ENCODE measurements at regions not wholly inside any gene's neighbourhood (a gene's known extent, or its start where the extent isn't known, plus 50 kb on each side); places are given as distances from the start of the nearest gene placed in this dataset.

GRCh38 chr2:52404046-52404445 lies 1363.6 kb upstream of the CHAC2 start:
- H3K4me3 ChIP-seq (ENCODE audit: control insufficient read depth in 2 of 3, extremely low read depth in 1 of 3, insufficient read depth in 2 of 3, low read depth in 1 of 3, low read length in 3 of 3), result no peak overlapping the region
- no peaks in the 10 kb centered on the region for H3K27me3 ChIP-seq (ENCODE audit: control insufficient read depth, extremely low read depth, insufficient read depth, low read length)
- H4K20me1 ChIP-seq (ENCODE audit: control insufficient read depth, extremely low read depth, insufficient read depth, low read length), result no peaks in the 10 kb centered on the region
- H3K4me1 ChIP-seq (ENCODE audit: control insufficient read depth, extremely low read depth, insufficient read depth, low read length), result no peaks in the 10 kb centered on the region
- H3K4me2 ChIP-seq (ENCODE audit: control insufficient read depth, extremely low read depth, insufficient read depth, low read depth, low read length), result no peak overlapping the region
- H3K9me1 ChIP-seq (ENCODE audit: control insufficient read depth, extremely low read depth, insufficient read depth, low read length), result no peaks in the 10 kb centered on the region
- no peak overlapping the region for H3K9ac ChIP-seq (ENCODE audit: control insufficient read depth, extremely low read depth, insufficient read depth, low read length)
- no peak for DNase-seq (ENCODE audit: low read depth, low spot score)
- H3K36me3 ChIP-seq (ENCODE audit: control insufficient read depth in 2 of 2, extremely low read depth in 1 of 2, insufficient read depth in 2 of 2, low read length in 2 of 2), result no peaks in the 10 kb centered on the region
- TF ChIP-seq EZH2 (IDR thresholded peaks at IDR 0.05; ENCODE audit: low read length), result no peak
- no peak for FAIRE-seq
- H3K27ac ChIP-seq (ENCODE audit: control insufficient read depth, insufficient read depth, low read length), result no peak overlapping the region
- dilution Hi-C loops (cut with MboI; ENCODE audit: extremely low pct_ligation_motif_present, low sequenced_read_pairs), result no loop called here
- no peaks in the 10 kb centered on the region for H3K79me2 ChIP-seq (ENCODE audit: control insufficient read depth, insufficient read depth, low read length)
- no peak overlapping the region for H2AFZ ChIP-seq (ENCODE audit: control insufficient read depth, low read length)
- no peaks in the 10 kb centered on the region for H3K9me3 ChIP-seq (ENCODE audit: control insufficient read depth, low read depth, low read length)

GRCh38 chr2:52402128-52402527 lies 1365.5 kb upstream of the CHAC2 start:
- dilution Hi-C loops (cut with MboI; ENCODE audit: extremely low pct_ligation_motif_present, low sequenced_read_pairs), result no loop called here
- H3K4me2 ChIP-seq (ENCODE audit: control insufficient read depth, extremely low read depth, insufficient read depth, low read depth, low read length), result no peak overlapping the region

More at GRCh38 chr2:52402128-52402527, 1365.5 kb upstream of the CHAC2 start:
- Histone ChIP-seq H3K79me2 (ENCODE audit: control insufficient read depth, insufficient read depth, low read length) (no peaks in the 10 kb centered on the region), H3K4me1 (ENCODE audit: control insufficient read depth, extremely low read depth, insufficient read depth, low read length) (no peaks in the 10 kb centered on the region), H3K4me3 (ENCODE audit: control insufficient read depth in 2 of 3, extremely low read depth in 1 of 3, insufficient read depth in 2 of 3, low read depth in 1 of 3, low read length in 3 of 3) (no peak overlapping the region), H2AFZ (ENCODE audit: control insufficient read depth, low read length) (no peak overlapping the region), H3K27ac (ENCODE audit: control insufficient read depth, insufficient read depth, low read length) (no peak overlapping the region), H4K20me1 (ENCODE audit: control insufficient read depth, extremely low read depth, insufficient read depth, low read length) (no peaks in the 10 kb centered on the region), H3K27me3 (ENCODE audit: control insufficient read depth, extremely low read depth, insufficient read depth, low read length) (no peaks in the 10 kb centered on the region), H3K9me3 (ENCODE audit: control insufficient read depth, low read depth, low read length) (no peaks in the 10 kb centered on the region), H3K36me3 (ENCODE audit: control insufficient read depth in 2 of 2, extremely low read depth in 1 of 2, insufficient read depth in 2 of 2, low read length in 2 of 2) (no peaks in the 10 kb centered on the region), H3K9me1 (ENCODE audit: control insufficient read depth, extremely low read depth, insufficient read depth, low read length) (no peaks in the 10 kb centered on the region), H3K9ac (ENCODE audit: control insufficient read depth, extremely low read depth, insufficient read depth, low read length) (no peak overlapping the region)
- no peak for FAIRE-seq
- no peak for DNase-seq (ENCODE audit: low read depth, low spot score)
- TF ChIP-seq CTCF (optimal IDR thresholded peaks at IDR 0.05 in 1 of 3, IDR thresholded peaks at IDR 0.05 in 1 of 3, conservative IDR thresholded peaks at IDR 0.05 in 1 of 3; ENCODE audit: extremely low read depth in 1 of 3, insufficient read depth in 2 of 3, low read length in 3 of 3) (no peak), EZH2 (IDR thresholded peaks at IDR 0.05; ENCODE audit: low read length) (no peak)
